Activated CD8-positive, alpha-beta memory T cell treated with anti-CD3 and anti-CD28 coated beads for 4 hours (primary cell): ENCODE measurements at regions not wholly inside any gene's neighbourhood (a gene's known extent, or its start where the extent isn't known, plus 50 kb on each side); places are given as distances from the start of the nearest gene placed in this dataset.

Experiments
- DNase-seq, 2 donors: peaks; one replicate each; pipeline ENCODE4 v3.0.0-alpha.2; 2020; ENCODE audit warnings: low read depth in 2 of 2

- DNase-seq: no peak
These were observed 198.7 kb downstream of the SKIDA1 start for GRCh38 chr10:21326594-21327288.

GRCh38 chr10:21318540-21319167 is 206.8 kb downstream of the SKIDA1 start:
- no peak for DNase-seq

DNA sequence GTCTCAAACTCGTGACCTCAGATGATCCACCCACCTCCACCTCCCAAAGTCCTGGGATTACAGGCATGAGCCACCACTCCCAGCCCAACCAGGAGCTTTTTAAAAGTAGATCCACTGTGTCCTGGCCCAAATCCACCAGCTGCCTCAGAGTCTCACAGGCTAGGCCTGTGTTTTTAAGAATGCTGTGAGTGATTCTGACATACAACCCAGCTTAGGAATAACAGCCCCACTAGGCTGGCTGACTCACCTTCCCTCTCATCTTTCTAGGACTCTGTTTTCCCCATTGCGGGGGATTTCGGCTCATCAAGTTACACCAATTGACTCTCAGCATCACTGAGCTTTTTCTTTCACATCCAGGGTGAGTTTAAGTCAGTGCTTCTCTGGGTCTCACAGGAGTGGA is 207.6 kb downstream of the SKIDA1 start:
- no peak for DNase-seq

DNA sequence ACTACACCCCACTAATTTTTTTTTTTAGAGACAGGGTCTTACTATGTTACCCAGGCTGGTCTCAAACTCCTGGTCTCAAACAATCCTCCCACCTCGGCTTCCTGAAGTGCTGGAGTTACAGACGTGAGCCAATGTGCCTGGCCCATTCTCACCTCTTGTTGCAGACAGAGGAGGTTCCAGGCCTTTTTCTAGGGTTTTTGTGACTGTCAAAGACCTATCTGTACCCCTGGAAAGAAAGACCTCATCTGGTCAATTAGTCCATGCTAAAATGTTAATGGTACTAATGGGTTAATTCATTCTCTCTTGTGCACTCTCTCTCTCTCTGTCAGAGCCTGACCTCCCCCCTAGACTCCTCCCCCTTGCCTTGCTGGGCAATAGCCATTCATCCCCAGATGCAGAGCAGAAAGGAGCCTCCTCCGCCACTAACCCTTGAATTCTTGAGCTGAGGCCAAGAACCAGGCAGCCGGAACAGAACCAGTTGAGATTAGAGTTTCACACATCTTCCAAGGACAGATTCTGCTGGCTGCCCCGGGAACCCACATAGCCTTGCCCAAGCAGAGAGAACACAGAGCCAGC is 209.7 kb downstream of the SKIDA1 start:
- DNase-seq: no peak

DNA sequence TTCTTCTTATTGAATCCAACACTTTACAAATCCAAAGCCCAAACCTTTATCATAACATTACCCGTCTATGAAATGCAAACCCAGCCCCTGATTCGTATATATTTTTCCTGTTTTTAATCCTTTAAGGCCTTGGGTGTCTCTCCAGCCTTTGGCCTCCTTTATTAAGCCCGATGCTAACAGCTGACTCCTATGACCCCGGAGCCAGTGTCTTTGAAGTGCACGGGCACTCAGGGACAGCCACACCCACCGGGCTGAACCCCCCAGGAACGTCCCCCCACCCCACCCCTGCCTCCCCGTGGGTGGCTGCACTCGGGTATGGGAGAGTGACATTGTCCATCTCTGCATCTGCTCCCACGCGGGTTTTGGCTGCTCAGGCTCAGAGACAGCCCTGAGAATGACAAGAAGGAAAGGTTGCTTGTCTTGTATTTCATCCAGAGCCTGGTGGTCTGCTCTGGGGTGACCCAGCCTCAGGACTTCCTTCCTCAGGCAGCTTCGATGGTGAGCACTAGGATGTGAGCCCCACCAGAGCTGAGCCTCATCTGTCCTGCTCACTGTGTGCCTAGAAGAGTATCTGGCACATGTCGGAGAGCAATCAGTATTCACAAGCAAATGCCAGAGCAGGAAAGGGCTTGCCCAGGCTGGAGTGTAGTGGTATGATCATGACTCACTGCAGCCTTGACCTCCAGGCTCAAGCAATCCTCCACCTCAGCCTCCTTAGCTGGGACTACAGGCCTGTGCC is 210.4 kb downstream of the SKIDA1 start:
- no peak for DNase-seq

GRCh38 chr10:21314111-21314626 is 211.3 kb downstream of the SKIDA1 start:
- DNase-seq: no peak

DNA sequence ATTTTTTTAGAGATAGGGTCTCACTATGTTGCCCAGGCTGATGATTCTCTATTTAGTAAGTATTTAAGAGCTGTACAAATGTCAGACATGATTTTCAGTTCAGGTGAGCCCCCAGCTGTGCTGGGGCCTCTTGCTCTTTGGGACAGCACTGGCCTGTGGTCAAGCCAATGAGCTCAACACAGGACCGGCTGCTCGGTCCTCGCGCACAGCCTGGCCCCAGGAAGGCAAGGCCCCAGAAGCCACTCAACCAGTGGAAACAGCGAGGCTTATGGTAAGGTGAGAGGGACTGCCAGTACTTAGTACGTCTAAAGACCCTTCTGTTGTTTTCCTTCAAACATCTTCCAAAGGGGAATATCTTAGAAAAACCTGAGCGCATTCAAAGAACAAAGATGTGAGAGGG is 211.8 kb downstream of the SKIDA1 start:
- no peak for DNase-seq

DNA sequence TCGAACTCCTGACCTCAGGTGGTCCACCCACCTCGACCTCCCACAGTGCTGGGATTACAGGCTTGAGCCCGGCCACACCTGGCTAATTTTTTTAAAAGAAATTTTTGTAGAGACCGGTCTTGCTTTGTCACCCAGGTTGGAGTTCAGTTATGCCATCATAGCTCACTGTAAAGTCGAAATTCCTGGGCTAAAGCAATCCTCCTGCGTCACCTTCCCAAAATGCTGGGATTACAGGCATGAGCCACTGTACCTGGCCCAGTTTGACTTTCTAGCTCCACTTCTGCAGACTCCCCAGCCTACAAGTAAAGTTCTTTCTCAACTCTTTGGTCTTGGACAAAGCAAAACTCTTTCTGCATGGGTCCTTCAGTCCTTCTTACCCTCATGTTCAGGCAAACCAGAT is 214.1 kb downstream of the SKIDA1 start:
- DNase-seq: no peak

- DNase-seq: no peak
These were observed 216.1 kb downstream of the SKIDA1 start for GRCh38 chr10:21309427-21309826.

- DNase-seq: no peak
These were observed 216.5 kb downstream of the SKIDA1 start for GRCh38 chr10:21308946-21309345.

GRCh38 chr10:21308018-21308417 is 217.5 kb downstream of the SKIDA1 start:
- DNase-seq: no peak

DNA sequence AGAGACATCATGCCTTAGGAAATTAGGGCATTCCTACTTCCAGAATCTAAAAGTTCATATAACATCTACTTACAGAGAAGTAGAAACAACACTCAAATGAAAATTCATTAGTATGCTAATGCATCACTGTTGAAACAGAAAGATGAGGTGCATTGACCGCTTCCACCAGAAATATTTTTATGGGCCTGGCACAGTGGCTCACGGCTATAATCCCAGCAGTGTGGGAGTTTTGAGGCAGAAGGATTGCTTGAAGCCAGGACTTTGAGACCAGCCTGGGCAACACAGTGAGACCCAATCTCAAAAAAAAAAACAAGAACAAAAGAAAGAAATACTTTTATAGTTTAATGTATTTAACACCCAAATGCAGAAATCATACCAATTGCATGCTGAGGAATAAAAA is 220.9 kb downstream of the SKIDA1 start:
- no peak for DNase-seq

DNA sequence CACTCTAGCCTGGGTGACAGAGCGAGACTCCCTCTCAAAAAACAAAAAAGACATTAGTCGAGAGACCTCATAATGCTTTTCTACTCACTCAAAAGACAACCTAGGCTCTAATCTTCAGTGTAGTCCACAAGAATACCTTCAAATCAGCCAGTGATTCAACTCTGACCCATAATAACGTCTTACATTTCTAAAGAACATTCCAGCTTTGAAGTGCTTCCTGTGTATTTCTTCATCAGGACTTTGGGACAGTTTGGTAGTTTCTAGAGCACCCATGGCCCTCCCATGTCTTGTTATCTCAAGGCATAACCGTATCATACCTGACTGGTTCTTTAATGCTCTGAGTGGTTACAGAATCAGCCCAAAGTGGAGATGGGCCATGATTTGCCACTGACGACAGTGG is 221.3 kb downstream of the SKIDA1 start:
- DNase-seq: no peak

DNA sequence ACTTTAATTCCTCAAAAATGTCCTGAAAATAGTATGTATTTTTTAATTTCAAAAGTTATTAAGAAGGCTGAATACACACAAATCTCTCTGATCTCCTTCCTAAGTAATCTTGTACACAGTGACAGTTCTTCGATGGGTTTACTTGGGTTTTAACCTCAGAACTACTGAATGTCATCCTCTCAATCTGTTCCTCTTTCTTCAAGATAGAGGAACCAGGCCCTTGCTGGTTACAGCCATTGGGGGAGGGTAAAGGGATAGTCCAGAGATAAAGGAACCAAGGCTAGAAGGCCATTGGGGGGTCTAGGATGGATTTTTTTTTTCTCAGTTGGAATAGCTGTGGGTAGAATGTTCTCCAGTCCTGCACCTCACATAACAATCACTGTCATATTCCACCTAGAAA is 224.9 kb downstream of the SKIDA1 start:
- DNase-seq: no peak

DNA sequence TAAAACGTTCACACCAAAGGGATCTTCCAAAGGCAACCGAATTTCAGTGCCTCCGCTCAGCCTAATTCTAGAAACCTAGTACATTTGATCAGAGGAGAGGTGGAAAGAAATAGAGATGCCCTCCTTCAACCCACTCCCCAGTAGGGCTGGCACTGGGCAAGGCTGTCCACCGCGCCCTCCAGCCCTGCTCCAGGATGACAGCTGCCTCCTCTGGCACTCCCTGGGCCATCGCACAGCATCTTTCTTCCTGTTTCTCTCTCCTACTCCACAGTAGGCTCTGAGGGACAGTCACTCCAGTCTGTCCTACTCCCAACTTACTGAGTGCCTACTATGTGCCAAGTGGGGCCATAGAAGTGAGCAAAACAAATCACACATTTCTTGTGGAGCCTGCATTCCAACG is 226.2 kb downstream of the SKIDA1 start:
- DNase-seq: no peak

- no peak for DNase-seq
These were observed 226.8 kb downstream of the SKIDA1 start for GRCh38 chr10:21298701-21299100.

GRCh38 chr10:21297603-21298383 is 227.7 kb downstream of the SKIDA1 start:
- no peak for DNase-seq

- DNase-seq: no peak
These were observed 228.7 kb downstream of the SKIDA1 start for GRCh38 chr10:21296575-21297355.

GRCh38 chr10:21293518-21294356 is 231.7 kb downstream of the SKIDA1 start:
- DNase-seq: no peak
